ENCODE measurements at regions not wholly inside any gene's neighbourhood (a gene's known extent, or its start where the extent isn't known, plus 50 kb on each side); places are given as distances from the start of the nearest gene placed in this dataset.

- TF ChIP-seq KAT7 (CRISPR knock-in tag; IDR thresholded peaks at IDR 0.05; ENCODE audit: borderline replicate concordance): no peak
- TF ChIP-seq PREB (CRISPR knock-in tag; IDR thresholded peaks at IDR 0.05; ENCODE audit: borderline replicate concordance): no peak
- TF ChIP-seq E2F1 (CRISPR knock-in tag; IDR thresholded peaks at IDR 0.05): no peak
- no peak for TF ChIP-seq CTCF (IDR thresholded peaks at IDR 0.05)
Measured at GRCh38 chr15:59779110-59779509, 90.0 kb upstream of the BNIP2 start.

Data from WTC11 (cell line).